ENCODE measurements at regions not wholly inside any gene's neighbourhood (a gene's known extent, or its start where the extent isn't known, plus 50 kb on each side); places are given as distances from the start of the nearest gene placed in this dataset.
A peak's percentile ranks its signal among the peaks of the same experiment; 100 is the strongest.

DNA sequence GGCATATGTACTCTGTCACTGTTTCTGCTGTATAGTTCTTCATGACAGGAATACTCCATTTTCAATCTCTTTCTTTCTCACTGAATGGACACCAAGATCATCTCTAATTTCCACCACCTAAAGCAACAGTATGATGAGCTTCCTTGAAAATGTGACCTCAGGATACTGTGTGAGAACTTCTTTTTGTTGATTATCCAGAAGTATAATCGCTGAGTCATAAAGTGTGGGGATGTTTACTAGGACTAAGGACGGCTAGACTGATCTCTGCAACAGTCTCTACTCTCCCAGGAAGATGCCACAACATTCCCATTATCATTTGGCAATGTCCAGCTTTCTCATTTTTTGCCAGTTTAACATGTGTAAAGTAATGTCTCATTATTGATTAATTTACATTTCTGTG, 70.3 kb downstream of the TNFSF18 start:
- H3K36me3 ChIP-seq (replicated peaks), result no peaks in the 10 kb centered on the region
- no peak overlapping the region for H3K4me3 ChIP-seq (ENCODE audit: low read depth, low read length)
- no peak for TF ChIP-seq CTCF (IDR thresholded peaks at IDR 0.05; ENCODE audit: low read depth, low read length, missing control alignments)
- in situ Hi-C loops (cut with HindIII; ENCODE audit: low pct_ligation_motif_present, low sequenced_read_pairs), result no loop called here
- H3K27ac ChIP-seq, result peak overlapping the region; percentile 28
- no peaks in the 10 kb centered on the region for H3K27me3 ChIP-seq (replicated peaks)
- peak; percentile 55 for DNase-seq

DNA sequence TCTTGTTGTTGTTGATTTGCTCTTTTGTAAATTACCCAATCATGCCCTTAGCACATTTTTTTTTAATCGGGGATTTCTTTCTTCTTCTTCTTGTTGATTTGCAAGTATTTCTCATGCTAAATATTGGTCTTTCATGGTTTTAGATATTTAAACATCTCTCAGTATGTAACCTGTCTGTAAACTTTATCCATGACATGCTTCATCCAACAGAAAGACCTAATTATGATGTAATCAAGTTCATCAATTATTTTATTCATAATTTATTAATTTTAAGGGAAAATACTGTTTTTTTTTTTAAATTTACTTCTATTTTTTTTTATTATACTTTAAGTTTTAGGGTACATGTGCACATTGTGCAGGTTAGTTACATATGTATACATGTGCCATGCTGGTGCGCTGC, 69.8 kb downstream of the TNFSF18 start:
- Histone ChIP-seq H3K27ac (peak overlapping the region; percentile 28), H3K36me3 (replicated peaks) (no peaks in the 10 kb centered on the region), H3K4me3 (ENCODE audit: low read depth, low read length) (no peak overlapping the region), H3K27me3 (replicated peaks) (no peaks in the 10 kb centered on the region)
- in situ Hi-C loops (cut with HindIII; ENCODE audit: low pct_ligation_motif_present, low sequenced_read_pairs), result no loop called here
- no peak for TF ChIP-seq CTCF (IDR thresholded peaks at IDR 0.05; ENCODE audit: low read depth, low read length, missing control alignments)
- DNase-seq, result no peak
